HG02678 (cell line): ENCODE measurements at regions not wholly inside any gene's neighbourhood (a gene's known extent, or its start where the extent isn't known, plus 50 kb on each side); places are given as distances from the start of the nearest gene placed in this dataset.
"Not testable (repeated sequence)": the region's sequence is repeated elsewhere in the genome, so short reads cannot be mapped to it uniquely, and the experiment has no call there.

ENCODE experiments used
- ATAC-seq: cut with Tn5 transposase; IDR thresholded peaks from one replicate; pipeline ENCODE4 v1.9.1; 2021; ENCODE audit warnings: mild to moderate bottlenecking, moderate library complexity; ENCODE audit not compliant: unreplicated experiment

- no peak for ATAC-seq
Observed at GRCh38 chr2:129191530-129191929, 787.9 kb upstream of the RAB6C start.

- ATAC-seq, result no peak
Observed at GRCh38 chr2:129192117-129192516, 787.3 kb upstream of the RAB6C start.

GRCh38 chr2:129192841-129193253 is 786.6 kb upstream of the RAB6C start:
- no peak for ATAC-seq

- ATAC-seq, result no peak
Observed at GRCh38 chr2:129193961-129194360, 785.5 kb upstream of the RAB6C start.

- no peak for ATAC-seq
Observed at GRCh38 chr2:129199501-129199900, 780.0 kb upstream of the RAB6C start.

GRCh38 chr2:129201696-129202095 is 777.8 kb upstream of the RAB6C start:
- no peak for ATAC-seq

GRCh38 chr2:129203331-129203730 is 776.1 kb upstream of the RAB6C start:
- ATAC-seq, result no peak

- not testable (repeated sequence) for ATAC-seq
Observed at GRCh38 chr2:129204581-129204980, 774.9 kb upstream of the RAB6C start.

GRCh38 chr2:129205176-129205575 is 774.3 kb upstream of the RAB6C start:
- no peak for ATAC-seq

GRCh38 chr2:129205766-129206165 is 773.7 kb upstream of the RAB6C start:
- no peak for ATAC-seq

GRCh38 chr2:129212299-129212958 is 767.0 kb upstream of the RAB6C start:
- ATAC-seq, result no peak

- no peak for ATAC-seq
Observed at GRCh38 chr2:129224022-129224421, 755.4 kb upstream of the RAB6C start.

GRCh38 chr2:129224486-129224885 is 755.0 kb upstream of the RAB6C start:
- no peak for ATAC-seq

GRCh38 chr2:129229196-129229595 is 750.3 kb upstream of the RAB6C start:
- ATAC-seq, result no peak

- no peak for ATAC-seq
Observed at GRCh38 chr2:129229830-129230441, 749.5 kb upstream of the RAB6C start.

- ATAC-seq, result no peak
Observed at GRCh38 chr2:129231924-129232323, 747.5 kb upstream of the RAB6C start.

- no peak for ATAC-seq
Observed at GRCh38 chr2:129233166-129233565, 746.3 kb upstream of the RAB6C start.

- no peak for ATAC-seq
Observed at GRCh38 chr2:129233751-129234406, 745.6 kb upstream of the RAB6C start.

- ATAC-seq, result no peak
Observed at GRCh38 chr2:129236601-129237000, 742.9 kb upstream of the RAB6C start.

- ATAC-seq, result no peak
Observed at GRCh38 chr2:129237966-129238725, 741.3 kb upstream of the RAB6C start.

- ATAC-seq, result no peak
Observed at GRCh38 chr2:129239141-129239540, 740.3 kb upstream of the RAB6C start.

GRCh38 chr2:129240061-129240460 is 739.4 kb upstream of the RAB6C start:
- ATAC-seq, result no peak
